ENCODE measurements at regions not wholly inside any gene's neighbourhood (a gene's known extent, or its start where the extent isn't known, plus 50 kb on each side); places are given as distances from the start of the nearest gene placed in this dataset.

- ChIA-PET CTCF (no interaction called here), POLR2A (no interaction called here)
- intact Hi-C loops (cut with micrococcal nuclease) = no loop called here
- TF ChIP-seq CTCF (IDR thresholded peaks at IDR 0.05) = no peak
- DNase-seq = no peak
- no peak overlapping the region for H3K27ac Mint-ChIP-seq
- no peaks in the 10 kb centered on the region for H3K9me3 Mint-ChIP-seq
- no peaks in the 10 kb centered on the region for H3K4me1 Mint-ChIP-seq (ENCODE audit: low read depth)
- no peaks in the 10 kb centered on the region for H3K27me3 Mint-ChIP-seq
- ATAC-seq = no peak
- H3K36me3 Mint-ChIP-seq (ENCODE audit: low read depth) = no peaks in the 10 kb centered on the region
- H3K4me3 Mint-ChIP-seq = no peak overlapping the region
These were observed 1054.8 kb upstream of the B3GALT2 start for GRCh38 chr1:194241215-194241614.

- TF ChIP-seq CTCF (IDR thresholded peaks at IDR 0.05) = no peak
- Mint-ChIP-seq H3K27ac (no peak overlapping the region), H3K27me3 (no peaks in the 10 kb centered on the region), H3K4me3 (no peak overlapping the region), H3K4me1 (ENCODE audit: low read depth) (no peaks in the 10 kb centered on the region), H3K9me3 (no peaks in the 10 kb centered on the region), H3K36me3 (ENCODE audit: low read depth) (no peaks in the 10 kb centered on the region)
- ATAC-seq (no peak), DNase-seq (no peak)
- POLR2A ChIA-PET = interaction anchor here (0.6 to 1.0 kb wide), 2 partner anchors 46 to 475 kb away, joined by 3 read pairs; no protein-coding TSS in a partner anchor
- intact Hi-C loops (cut with micrococcal nuclease) = no loop called here
- CTCF ChIA-PET = no interaction called here
These were observed 1046.7 kb upstream of the B3GALT2 start for GRCh38 chr1:194233069-194233468.

GRCh38 chr1:194230351-194231144 is 1044.1 kb upstream of the B3GALT2 start:
- DNase-seq = no peak
- no peak overlapping the region for H3K27ac Mint-ChIP-seq
- peaks cover 17% of the 10 kb centered on the region for H3K4me1 Mint-ChIP-seq (ENCODE audit: low read depth)
- no peaks in the 10 kb centered on the region for H3K9me3 Mint-ChIP-seq
- intact Hi-C loops (cut with micrococcal nuclease) = no loop called here
- H3K4me3 Mint-ChIP-seq = no peak overlapping the region
- H3K36me3 Mint-ChIP-seq (ENCODE audit: low read depth) = no peaks in the 10 kb centered on the region
- ChIA-PET CTCF (no interaction called here), POLR2A (no interaction called here)
- no peaks in the 10 kb centered on the region for H3K27me3 Mint-ChIP-seq
- ATAC-seq = no peak
- TF ChIP-seq CTCF (IDR thresholded peaks at IDR 0.05) = no peak

- DNase-seq (no peak), ATAC-seq (no peak)
- Mint-ChIP-seq H3K9me3 (peaks cover 2% of the 10 kb centered on the region), H3K36me3 (ENCODE audit: low read depth) (no peaks in the 10 kb centered on the region), H3K4me3 (no peak overlapping the region), H3K27me3 (no peaks in the 10 kb centered on the region), H3K4me1 (ENCODE audit: low read depth) (peaks cover 20% of the 10 kb centered on the region), H3K27ac (no peak overlapping the region)
- TF ChIP-seq CTCF (IDR thresholded peaks at IDR 0.05) = no peak
- intact Hi-C loops (cut with micrococcal nuclease) = loop anchor here (10.0 kb wide), 1 partner anchor 66 kb away; no protein-coding TSS in a partner anchor
- ChIA-PET POLR2A (no interaction called here), CTCF (interaction anchor here (0.6 to 1.1 kb wide), 2 partner anchors 16 to 594 kb away, joined by 3 read pairs; no protein-coding TSS in a partner anchor)
These were observed 1042.0 kb upstream of the B3GALT2 start for GRCh38 chr1:194228427-194228826.

- CTCF ChIA-PET = no interaction called here
- intact Hi-C loops (cut with micrococcal nuclease) = loop anchor here (10.0 kb wide), 1 partner anchor 68 kb away; no protein-coding TSS in a partner anchor
- Mint-ChIP-seq H3K36me3 (ENCODE audit: low read depth) (no peaks in the 10 kb centered on the region), H3K9me3 (peaks cover 2% of the 10 kb centered on the region), H3K27ac (no peak overlapping the region), H3K4me1 (ENCODE audit: low read depth) (peaks cover 20% of the 10 kb centered on the region), H3K27me3 (no peaks in the 10 kb centered on the region), H3K4me3 (no peak overlapping the region)
- no peak for DNase-seq
- no peak for TF ChIP-seq CTCF (IDR thresholded peaks at IDR 0.05)
- POLR2A ChIA-PET = no interaction called here
- no peak for ATAC-seq
These were observed 1040.7 kb upstream of the B3GALT2 start for GRCh38 chr1:194227161-194227560.
